IMR-90 (cell line): ENCODE measurements at regions not wholly inside any gene's neighbourhood (a gene's known extent, or its start where the extent isn't known, plus 50 kb on each side); places are given as distances from the start of the nearest gene placed in this dataset.

Source experiments
- CEBPB ChIP-seq: IDR thresholded peaks from 2 replicates; pipeline ENCODE4 v1.6.1; 2012; ENCODE audit warnings: low read depth, low read length, improper control_type of control experiment
- CHD1 ChIP-seq: IDR thresholded peaks from 2 replicates; pipeline ENCODE4 v1.6.1; 2012; ENCODE audit warnings: low read depth, low read length, improper control_type of control experiment
- FOS ChIP-seq: fragments of 150-350 bp; IDR thresholded peaks from 2 replicates; pipeline ENCODE4 v1.6.1; 2016; ENCODE audit warnings: low read depth, low read length
- MAFK ChIP-seq: IDR thresholded peaks from 2 replicates; pipeline ENCODE4 v1.6.1; 2012; ENCODE audit warnings: low read depth, low read length, improper control_type of control experiment
- MAZ ChIP-seq: IDR thresholded peaks from 2 replicates; pipeline ENCODE4 v1.6.1; 2012; ENCODE audit warnings: low read depth, mild to moderate bottlenecking, low read length, improper control_type of control experiment, moderate library complexity, borderline replicate concordance
- MXI1 ChIP-seq: IDR thresholded peaks from 2 replicates; pipeline ENCODE4 v1.6.1; 2012; ENCODE audit warnings: low read depth, mild to moderate bottlenecking, low read length, moderate library complexity, borderline replicate concordance
- POLR2A ChIP-seq: IDR thresholded peaks from 2 replicates; pipeline ENCODE4 v1.6.1; 2012; ENCODE audit warnings: mild to moderate bottlenecking, low read depth, low read length
- RAD21 ChIP-seq: IDR thresholded peaks from 2 replicates; pipeline ENCODE4 v1.6.1; 2012; ENCODE audit warnings: low read length, improper control_type of control experiment
- RFX5 ChIP-seq: IDR thresholded peaks from 2 replicates; pipeline ENCODE4 v1.8.0; 2012; ENCODE audit warnings: low read depth, mild to moderate bottlenecking, low read length, moderate library complexity
- SMC3 ChIP-seq: fragments of 150-350 bp; IDR thresholded peaks from 2 replicates; pipeline ENCODE4 v1.6.1; 2016; ENCODE audit warnings: low read depth, mild to moderate bottlenecking, antibody characterized with exemption, low read length, moderate library complexity
- TF ChIP-seq, protein P1 (sequence below): conservative IDR thresholded peaks from 2 replicates; pipeline ENCODE4 v1.5.1; 2012; ENCODE audit warnings: mild to moderate bottlenecking, low read depth, low read length, improper control_type of control experiment
- TF ChIP-seq, protein P2 (sequence below): fragments of 150-350 bp; IDR thresholded peaks from 2 replicates; pipeline ENCODE4 v1.6.1; 2017; ENCODE audit warnings: mild to moderate bottlenecking, antibody characterized with exemption, low read length, low read depth

GRCh38 chr3:162366166-162366766 lies 869.7 kb downstream of the OTOL1 start:
- TF ChIP-seq, protein P1, sequence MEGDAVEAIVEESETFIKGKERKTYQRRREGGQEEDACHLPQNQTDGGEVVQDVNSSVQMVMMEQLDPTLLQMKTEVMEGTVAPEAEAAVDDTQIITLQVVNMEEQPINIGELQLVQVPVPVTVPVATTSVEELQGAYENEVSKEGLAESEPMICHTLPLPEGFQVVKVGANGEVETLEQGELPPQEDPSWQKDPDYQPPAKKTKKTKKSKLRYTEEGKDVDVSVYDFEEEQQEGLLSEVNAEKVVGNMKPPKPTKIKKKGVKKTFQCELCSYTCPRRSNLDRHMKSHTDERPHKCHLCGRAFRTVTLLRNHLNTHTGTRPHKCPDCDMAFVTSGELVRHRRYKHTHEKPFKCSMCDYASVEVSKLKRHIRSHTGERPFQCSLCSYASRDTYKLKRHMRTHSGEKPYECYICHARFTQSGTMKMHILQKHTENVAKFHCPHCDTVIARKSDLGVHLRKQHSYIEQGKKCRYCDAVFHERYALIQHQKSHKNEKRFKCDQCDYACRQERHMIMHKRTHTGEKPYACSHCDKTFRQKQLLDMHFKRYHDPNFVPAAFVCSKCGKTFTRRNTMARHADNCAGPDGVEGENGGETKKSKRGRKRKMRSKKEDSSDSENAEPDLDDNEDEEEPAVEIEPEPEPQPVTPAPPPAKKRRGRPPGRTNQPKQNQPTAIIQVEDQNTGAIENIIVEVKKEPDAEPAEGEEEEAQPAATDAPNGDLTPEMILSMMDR = no peak
- TF ChIP-seq SMC3 (no peak), POLR2A (no peak), RAD21 (no peak), CEBPB (no peak), RFX5 (no peak), FOS (no peak), MAFK (no peak), CHD1 (no peak), MXI1 (no peak), MAZ (no peak)
- TF ChIP-seq, protein P2, sequence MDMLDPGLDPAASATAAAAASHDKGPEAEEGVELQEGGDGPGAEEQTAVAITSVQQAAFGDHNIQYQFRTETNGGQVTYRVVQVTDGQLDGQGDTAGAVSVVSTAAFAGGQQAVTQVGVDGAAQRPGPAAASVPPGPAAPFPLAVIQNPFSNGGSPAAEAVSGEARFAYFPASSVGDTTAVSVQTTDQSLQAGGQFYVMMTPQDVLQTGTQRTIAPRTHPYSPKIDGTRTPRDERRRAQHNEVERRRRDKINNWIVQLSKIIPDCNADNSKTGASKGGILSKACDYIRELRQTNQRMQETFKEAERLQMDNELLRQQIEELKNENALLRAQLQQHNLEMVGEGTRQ = no peak
